A549 (cell line): ENCODE measurements at regions not wholly inside any gene's neighbourhood (a gene's known extent, or its start where the extent isn't known, plus 50 kb on each side); places are given as distances from the start of the nearest gene placed in this dataset.
"Not testable (repeated sequence)": the region's sequence is repeated elsewhere in the genome, so short reads cannot be mapped to it uniquely, and the experiment has no call there.

Experiments
- EHF ChIP-seq: fragments of 250-450 bp; sonication (Bioruptor Pico); IDR thresholded peaks from 2 replicates; pipeline ENCODE4 v1.5.0; 2020; ENCODE audit warnings: mild to moderate bottlenecking
- EP300 ChIP-seq, 2 experiments: fragments of >200 bp; sonication (Bioruptor Twin); formaldehyde crosslinking; IDR thresholded peaks; 2 replicates in 1 of 2; 3 replicates in 1 of 2; pipeline ENCODE4 v1.6.1; 2016 to 2017
- MAX ChIP-seq: IDR thresholded peaks from 2 replicates; pipeline ENCODE4 v1.6.1; 2012
- POLR2A ChIP-seq: IDR thresholded peaks from 2 replicates; pipeline ENCODE4 v1.6.1; 2012; ENCODE audit warnings: mild to moderate bottlenecking, low read length
- TF ChIP-seq, protein P1 (sequence below): fragments of >200 bp; sonication (Bioruptor Twin); formaldehyde crosslinking; IDR thresholded peaks from 3 replicates; pipeline ENCODE4 v1.5.1; 2016

DNA sequence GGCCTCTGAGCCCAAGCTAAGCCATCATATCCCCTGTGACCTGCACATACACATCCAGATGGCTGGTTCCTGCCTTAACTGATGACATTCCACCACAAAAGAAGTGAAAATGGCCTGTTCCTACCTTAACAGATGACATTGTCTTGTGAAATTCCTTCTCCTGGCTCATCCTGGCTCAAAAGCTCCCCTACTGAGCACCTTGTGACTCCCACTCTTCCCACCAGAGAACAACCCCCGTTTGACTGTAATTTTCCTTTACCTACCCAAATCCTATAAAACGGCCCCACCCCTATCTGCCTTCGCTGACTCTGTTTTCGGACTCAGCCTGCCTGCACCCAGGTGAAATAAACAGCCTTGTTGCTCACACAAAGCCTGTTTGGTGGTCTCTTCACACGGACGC lies 2284.3 kb upstream of the AGA start:
- not testable (repeated sequence) for TF ChIP-seq MAX; POLR2A; EP300 (IDR thresholded peaks at IDR 0.05); EHF (CRISPR knock-in tag)
- TF ChIP-seq, protein P1, sequence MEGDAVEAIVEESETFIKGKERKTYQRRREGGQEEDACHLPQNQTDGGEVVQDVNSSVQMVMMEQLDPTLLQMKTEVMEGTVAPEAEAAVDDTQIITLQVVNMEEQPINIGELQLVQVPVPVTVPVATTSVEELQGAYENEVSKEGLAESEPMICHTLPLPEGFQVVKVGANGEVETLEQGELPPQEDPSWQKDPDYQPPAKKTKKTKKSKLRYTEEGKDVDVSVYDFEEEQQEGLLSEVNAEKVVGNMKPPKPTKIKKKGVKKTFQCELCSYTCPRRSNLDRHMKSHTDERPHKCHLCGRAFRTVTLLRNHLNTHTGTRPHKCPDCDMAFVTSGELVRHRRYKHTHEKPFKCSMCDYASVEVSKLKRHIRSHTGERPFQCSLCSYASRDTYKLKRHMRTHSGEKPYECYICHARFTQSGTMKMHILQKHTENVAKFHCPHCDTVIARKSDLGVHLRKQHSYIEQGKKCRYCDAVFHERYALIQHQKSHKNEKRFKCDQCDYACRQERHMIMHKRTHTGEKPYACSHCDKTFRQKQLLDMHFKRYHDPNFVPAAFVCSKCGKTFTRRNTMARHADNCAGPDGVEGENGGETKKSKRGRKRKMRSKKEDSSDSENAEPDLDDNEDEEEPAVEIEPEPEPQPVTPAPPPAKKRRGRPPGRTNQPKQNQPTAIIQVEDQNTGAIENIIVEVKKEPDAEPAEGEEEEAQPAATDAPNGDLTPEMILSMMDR, result not testable (repeated sequence)
